ENCODE measurements at regions not wholly inside any gene's neighbourhood (a gene's known extent, or its start where the extent isn't known, plus 50 kb on each side); places are given as distances from the start of the nearest gene placed in this dataset.

DNA sequence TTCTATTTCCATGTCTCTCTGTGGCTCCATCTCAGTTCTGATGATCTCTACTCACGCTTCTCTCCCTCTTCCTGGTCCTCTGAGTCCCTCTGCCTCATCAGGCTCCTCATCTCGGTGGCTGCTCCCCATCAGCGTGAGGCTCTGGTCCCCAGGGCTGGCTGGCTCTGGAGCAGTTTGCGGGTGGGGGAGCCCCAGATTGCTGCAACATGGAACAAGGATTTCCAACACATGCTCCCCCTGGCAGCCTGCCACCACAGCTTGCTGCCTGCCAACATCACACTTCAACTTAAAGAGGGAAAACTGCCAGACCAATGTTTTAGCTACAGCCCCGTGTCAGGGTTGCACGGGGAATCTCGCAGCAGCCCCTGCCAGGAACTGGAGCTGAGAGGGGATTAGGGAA, 77.2 kb upstream of the NEK6 start:
- TF ChIP-seq, protein P1, sequence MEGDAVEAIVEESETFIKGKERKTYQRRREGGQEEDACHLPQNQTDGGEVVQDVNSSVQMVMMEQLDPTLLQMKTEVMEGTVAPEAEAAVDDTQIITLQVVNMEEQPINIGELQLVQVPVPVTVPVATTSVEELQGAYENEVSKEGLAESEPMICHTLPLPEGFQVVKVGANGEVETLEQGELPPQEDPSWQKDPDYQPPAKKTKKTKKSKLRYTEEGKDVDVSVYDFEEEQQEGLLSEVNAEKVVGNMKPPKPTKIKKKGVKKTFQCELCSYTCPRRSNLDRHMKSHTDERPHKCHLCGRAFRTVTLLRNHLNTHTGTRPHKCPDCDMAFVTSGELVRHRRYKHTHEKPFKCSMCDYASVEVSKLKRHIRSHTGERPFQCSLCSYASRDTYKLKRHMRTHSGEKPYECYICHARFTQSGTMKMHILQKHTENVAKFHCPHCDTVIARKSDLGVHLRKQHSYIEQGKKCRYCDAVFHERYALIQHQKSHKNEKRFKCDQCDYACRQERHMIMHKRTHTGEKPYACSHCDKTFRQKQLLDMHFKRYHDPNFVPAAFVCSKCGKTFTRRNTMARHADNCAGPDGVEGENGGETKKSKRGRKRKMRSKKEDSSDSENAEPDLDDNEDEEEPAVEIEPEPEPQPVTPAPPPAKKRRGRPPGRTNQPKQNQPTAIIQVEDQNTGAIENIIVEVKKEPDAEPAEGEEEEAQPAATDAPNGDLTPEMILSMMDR (conservative IDR thresholded peaks at IDR 0.05): no peak
- TF ChIP-seq EZH2 (IDR thresholded peaks at IDR 0.05; ENCODE audit: low read depth): no peak

Measured in PC-9 (cell line).